IPS-NIHi7 (cell line): ENCODE measurements at regions not wholly inside any gene's neighbourhood (a gene's known extent, or its start where the extent isn't known, plus 50 kb on each side); places are given as distances from the start of the nearest gene placed in this dataset.

ENCODE experiments used
- DNase-seq: peaks from one replicate; pipeline ENCODE4 v3.0.0; 2012; ENCODE audit warnings: mixed read lengths; ENCODE audit errors: extremely low spot score

GRCh38 chr1:8086055-8086454 is 59.9 kb upstream of the ERRFI1 start:
- DNase-seq = no peak

DNA sequence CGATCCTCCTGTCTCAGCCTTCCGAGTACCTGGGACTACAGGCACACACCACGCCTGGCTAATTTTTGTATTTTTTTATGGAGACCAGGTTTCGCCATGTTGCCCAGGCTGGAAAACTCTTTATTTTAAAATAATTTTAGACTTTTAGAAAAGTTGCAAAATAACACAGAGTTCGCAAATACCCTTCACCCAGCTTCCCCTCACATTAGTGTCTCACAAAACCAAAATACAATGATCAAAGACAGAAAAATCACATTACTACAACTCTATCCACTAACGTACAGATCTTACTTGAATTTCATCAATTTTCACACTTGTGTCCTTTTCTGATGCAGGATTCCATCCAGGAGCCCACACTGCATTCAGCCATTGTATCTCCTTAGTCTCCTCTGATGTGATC is 58.8 kb upstream of the ERRFI1 start:
- DNase-seq = no peak

DNA sequence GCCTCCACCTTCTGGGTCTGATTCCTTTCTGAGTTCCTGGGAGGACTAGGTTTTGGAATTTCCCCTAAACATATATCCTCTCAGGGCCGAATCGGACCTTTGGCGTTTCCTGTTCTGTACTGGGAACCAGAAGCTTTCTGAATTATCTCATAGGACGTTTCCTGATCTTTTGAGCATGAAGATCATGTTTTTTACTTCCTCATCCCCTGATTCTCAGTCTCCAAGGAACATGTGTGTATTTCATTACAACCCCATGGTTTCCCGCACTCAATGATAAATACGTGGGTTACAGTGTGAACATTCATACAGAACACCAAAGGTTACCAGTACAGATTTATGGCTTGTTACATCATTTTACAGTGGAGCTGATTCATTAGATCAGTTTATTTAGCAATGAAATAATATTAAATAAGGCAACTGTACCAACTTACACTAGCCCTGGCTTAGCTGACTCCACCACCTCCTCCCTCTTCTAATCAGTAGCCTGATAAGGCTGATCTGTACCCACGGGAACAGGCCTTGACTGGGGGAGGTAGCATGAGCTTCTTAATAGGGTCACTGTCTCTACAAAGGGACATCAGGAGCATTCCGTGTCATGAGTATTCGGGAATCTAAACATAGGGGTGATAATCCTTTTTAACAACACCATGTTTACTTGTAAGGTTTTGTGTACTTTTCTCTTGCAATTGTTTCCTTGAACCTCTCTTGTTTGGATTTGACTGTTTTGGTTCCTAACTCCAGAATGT is 57.8 kb upstream of the ERRFI1 start:
- peak; percentile 25 for DNase-seq

GRCh38 chr1:8082945-8083344 is 56.8 kb upstream of the ERRFI1 start:
- DNase-seq = no peak

- DNase-seq = no peak
These were observed 52.1 kb upstream of the ERRFI1 start for GRCh38 chr1:8078176-8078671.

GRCh38 chr1:8077602-8078001 is 51.5 kb upstream of the ERRFI1 start:
- no peak for DNase-seq

- DNase-seq = peak; percentile 49
These were observed 51.0 kb upstream of the ERRFI1 start for GRCh38 chr1:8077120-8077573.

GRCh38 chr1:8076176-8076575 is 50.1 kb upstream of the ERRFI1 start:
- DNase-seq = no peak
